CD1c-positive myeloid dendritic cell (primary cell): ENCODE measurements at regions not wholly inside any gene's neighbourhood (a gene's known extent, or its start where the extent isn't known, plus 50 kb on each side); places are given as distances from the start of the nearest gene placed in this dataset.
"Not testable (repeated sequence)": the region's sequence is repeated elsewhere in the genome, so short reads cannot be mapped to it uniquely, and the experiment has no call there.

Experiments
- DNase-seq: peaks from one replicate; pipeline ENCODE4 v3.0.0-alpha.2; 2016; ENCODE audit errors: extremely low spot score

- no peak for DNase-seq
Observed at GRCh38 chr1:96583903-96584302, 137.7 kb upstream of the PTBP2 start.

GRCh38 chr1:96587222-96587621 is 134.4 kb upstream of the PTBP2 start:
- no peak for DNase-seq

- DNase-seq = no peak
Observed at GRCh38 chr1:96588416-96588995, 133.1 kb upstream of the PTBP2 start.

GRCh38 chr1:96595530-96595929 is 126.1 kb upstream of the PTBP2 start:
- not testable (repeated sequence) for DNase-seq

GRCh38 chr1:96596226-96596922 is 125.2 kb upstream of the PTBP2 start:
- DNase-seq = peak; percentile 20

- no peak for DNase-seq
Observed at GRCh38 chr1:96597218-96597617, 124.4 kb upstream of the PTBP2 start.

- no peak for DNase-seq
Observed at GRCh38 chr1:96598416-96599168, 123.0 kb upstream of the PTBP2 start.

GRCh38 chr1:96604620-96605019 is 117.0 kb upstream of the PTBP2 start:
- not testable (repeated sequence) for DNase-seq

- DNase-seq = not testable (repeated sequence)
Observed at GRCh38 chr1:96617375-96617774, 104.2 kb upstream of the PTBP2 start.

GRCh38 chr1:96632045-96632664 is 89.4 kb upstream of the PTBP2 start:
- no peak for DNase-seq

- no peak for DNase-seq
Observed at GRCh38 chr1:96633695-96634094, 87.9 kb upstream of the PTBP2 start.

- DNase-seq = no peak
Observed at GRCh38 chr1:96634883-96635282, 86.7 kb upstream of the PTBP2 start.

GRCh38 chr1:96641282-96641681 is 80.3 kb upstream of the PTBP2 start:
- no peak for DNase-seq

GRCh38 chr1:96643519-96643918 is 78.1 kb upstream of the PTBP2 start:
- no peak for DNase-seq

GRCh38 chr1:96649301-96649700 is 72.3 kb upstream of the PTBP2 start:
- no peak for DNase-seq

- no peak for DNase-seq
Observed at GRCh38 chr1:96651517-96651916, 70.1 kb upstream of the PTBP2 start.

- no peak for DNase-seq
Observed at GRCh38 chr1:96660051-96660450, 61.5 kb upstream of the PTBP2 start.

GRCh38 chr1:96660503-96660902 is 61.1 kb upstream of the PTBP2 start:
- no peak for DNase-seq
